Thyroid gland (tissue), 4 donors: ENCODE measurements at regions not wholly inside any gene's neighbourhood (a gene's known extent, or its start where the extent isn't known, plus 50 kb on each side); places are given as distances from the start of the nearest gene placed in this dataset.

Experiments used
- CTCF ChIP-seq, 6 experiments: fragments of 200-600 bp in 3 of 6; fragments of 450-650 bp in 3 of 6; sonication (generic) in 3 of 6; IDR thresholded peaks; one replicate each; pipeline ENCODE4 v1.5.1; 2016 to 2019; ENCODE audit warnings: antibody characterized with exemption in 6 of 6, mild to moderate bottlenecking in 2 of 6, inconsistent platforms in 1 of 6, moderate library complexity in 1 of 6
- POLR2A ChIP-seq, 2 donors: fragments of 450-650 bp; IDR thresholded peaks; one replicate each; pipeline ENCODE4 v1.6.1; 2017; ENCODE audit warnings: antibody characterized with exemption in 2 of 2, mild to moderate bottlenecking in 2 of 2, moderate library complexity in 1 of 2

GRCh38 chr6:76465410-76465809 lies 392.9 kb upstream of the IMPG1 start:
- TF ChIP-seq CTCF (IDR thresholded peaks at IDR 0.05), result no peak
- TF ChIP-seq POLR2A (IDR thresholded peaks at IDR 0.05), result no peak
